GM12878 (cell line): ENCODE measurements at regions not wholly inside any gene's neighbourhood (a gene's known extent, or its start where the extent isn't known, plus 50 kb on each side); places are given as distances from the start of the nearest gene placed in this dataset.

Source experiments
- CTCF ChIP-seq, 3 experiments: IDR thresholded peaks in 2 of 3; conservative IDR thresholded peaks in 1 of 3; 2 replicates each; pipeline ENCODE4 v1.5.1; 2011; ENCODE audit warnings: low read depth in 3 of 3, low read length in 3 of 3, mild to moderate bottlenecking in 3 of 3, control low read depth in 2 of 3, moderate library complexity in 2 of 3, inconsistent platforms in 1 of 3, mixed read lengths in 1 of 3; ENCODE audit not compliant: control insufficient read depth in 2 of 3, insufficient read depth in 1 of 3; ENCODE audit errors: extremely low read depth in 1 of 3
- MAX ChIP-seq: IDR thresholded peaks from 2 replicates; pipeline ENCODE4 v1.6.1; 2012; ENCODE audit warnings: low read depth, low read length, improper control_type of control experiment
- MEF2A ChIP-seq: IDR thresholded peaks from 2 replicates; pipeline ENCODE4 v1.6.1; 2011; ENCODE audit warnings: low read depth, mild to moderate bottlenecking, low read length, moderate library complexity; ENCODE audit not compliant: insufficient read depth
- NR2F1 ChIP-seq: fragments of 450-650 bp; conservative IDR thresholded peaks from 2 replicates; pipeline ENCODE4 v1.6.1; 2017; ENCODE audit warnings: mild to moderate bottlenecking
- PRDM15 ChIP-seq: fragments of 450-650 bp; formaldehyde crosslinking; IDR thresholded peaks from 2 replicates; pipeline ENCODE4 v1.4.0; 2020; ENCODE audit warnings: mild to moderate bottlenecking, moderate library complexity
- SP1 ChIP-seq: IDR thresholded peaks from one replicate; pipeline ENCODE4 v1.6.1; 2011; ENCODE audit warnings: low read depth, low read length

DNA sequence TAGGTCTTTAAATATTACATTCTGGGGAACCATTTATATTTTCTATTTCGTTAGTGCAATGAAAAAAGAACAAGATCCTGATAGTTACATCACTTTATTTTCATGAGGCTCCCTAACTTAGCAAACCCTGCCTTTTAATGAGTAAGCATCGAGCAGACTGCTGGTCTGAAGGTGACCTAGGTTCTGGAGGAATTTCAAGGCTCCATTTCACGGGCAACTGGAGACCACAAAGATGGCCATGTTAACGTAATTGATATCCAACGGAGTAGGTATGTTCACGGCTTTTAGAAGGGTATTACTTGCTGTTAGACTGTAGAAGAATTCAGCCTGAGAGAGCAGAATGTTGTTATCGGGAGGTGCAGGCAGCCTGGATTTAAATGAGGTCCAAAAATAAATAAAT, 1597.6 kb downstream of the EFNB2 start:
- TF ChIP-seq PRDM15 (CRISPR knock-in tag) = no peak
- no peak for TF ChIP-seq MEF2A
- no peak for TF ChIP-seq CTCF (IDR thresholded peaks at IDR 0.05 in 2 of 3, conservative IDR thresholded peaks at IDR 0.05 in 1 of 3; ENCODE audit: control insufficient read depth in 2 of 3, extremely low read depth in 1 of 3, insufficient read depth in 1 of 3, low read depth in 3 of 3, low read length in 3 of 3)
- TF ChIP-seq NR2F1 = no peak
- TF ChIP-seq SP1 = no peak
- no peak for TF ChIP-seq MAX
